GM12873 (cell line): ENCODE measurements at regions not wholly inside any gene's neighbourhood (a gene's known extent, or its start where the extent isn't known, plus 50 kb on each side); places are given as distances from the start of the nearest gene placed in this dataset.

Experiments used
- CTCF ChIP-seq: IDR thresholded peaks from 2 replicates; pipeline ENCODE4 v1.5.1; 2012; ENCODE audit warnings: low read depth, mild to moderate bottlenecking, moderate library complexity, low read length, control low read depth; ENCODE audit not compliant: insufficient read depth; ENCODE audit errors: missing control alignments

DNA sequence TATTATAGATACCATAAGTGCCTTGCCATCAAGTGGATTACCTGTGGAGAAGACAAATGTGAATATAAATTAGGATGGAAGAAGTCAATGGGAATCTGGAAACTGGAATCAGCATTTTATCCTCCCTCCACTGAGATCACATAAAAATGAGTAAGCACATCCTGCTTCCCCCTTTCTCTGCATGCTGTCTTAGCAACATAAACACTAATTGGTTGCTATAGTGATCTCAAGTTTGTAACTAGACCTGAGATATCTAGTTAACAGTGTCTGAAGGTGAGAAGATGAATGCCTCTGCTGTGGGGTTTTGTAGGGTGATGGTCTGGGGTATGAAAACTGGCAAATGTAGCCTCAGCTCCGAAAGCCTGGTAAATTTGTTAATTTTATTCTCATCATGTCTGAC lies 1357.5 kb upstream of the CELF4 start:
- no peak for TF ChIP-seq CTCF

- no peak for TF ChIP-seq CTCF
Measured at GRCh38 chr18:38909972-38910371, 1344.4 kb upstream of the CELF4 start.

GRCh38 chr18:38902796-38903195 lies 1337.2 kb upstream of the CELF4 start:
- TF ChIP-seq CTCF = no peak

DNA sequence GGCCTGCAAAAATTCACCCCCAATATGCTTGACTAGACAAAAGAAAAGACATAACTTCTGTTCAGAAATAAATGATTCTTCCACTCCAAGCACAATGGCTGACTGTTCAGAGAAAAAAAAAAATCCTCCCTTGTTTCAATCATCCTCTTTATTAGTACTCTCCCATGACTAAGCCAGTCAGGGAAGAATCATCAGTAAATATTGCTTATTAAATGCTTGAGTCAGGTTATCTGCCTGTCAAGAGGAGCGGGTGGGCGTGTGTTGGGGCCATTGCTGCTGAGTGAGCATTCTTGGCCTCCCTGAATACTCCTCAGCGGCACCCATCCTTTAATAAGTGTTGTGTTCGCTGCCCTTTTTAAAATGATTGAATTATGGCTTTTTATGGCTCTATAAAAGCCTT lies 1334.8 kb upstream of the CELF4 start:
- no peak for TF ChIP-seq CTCF

- no peak for TF ChIP-seq CTCF
Measured at GRCh38 chr18:38900031-38900430, 1334.4 kb upstream of the CELF4 start.

GRCh38 chr18:38899252-38899651 lies 1333.7 kb upstream of the CELF4 start:
- no peak for TF ChIP-seq CTCF

GRCh38 chr18:38898167-38898566 lies 1332.6 kb upstream of the CELF4 start:
- TF ChIP-seq CTCF = no peak
